Right atrium auricular region (tissue), 2 donors: ENCODE measurements at regions not wholly inside any gene's neighbourhood (a gene's known extent, or its start where the extent isn't known, plus 50 kb on each side); places are given as distances from the start of the nearest gene placed in this dataset.
"Not testable (repeated sequence)": the region's sequence is repeated elsewhere in the genome, so short reads cannot be mapped to it uniquely, and the experiment has no call there.

Source experiments
- DNase-seq: peaks from one replicate; pipeline ENCODE4 v3.0.0-alpha.2; 2019; ENCODE audit warnings: low spot score
- H3K27ac ChIP-seq, 2 donors: fragments of 200-600 bp; sonication (generic); 1 replicate in 1 of 2; 2 replicates in 1 of 2; pipeline ENCODE4 v1.5.1; 2016 to 2019
- H3K27me3 ChIP-seq, 2 donors: fragments of 200-600 bp; sonication (generic); one replicate each; pipeline versions ENCODE4 v1.5.1 to v1.6.0; 2017 to 2019
- H3K36me3 ChIP-seq: fragments of 200-600 bp; sonication (generic); one replicate; pipeline ENCODE4 v1.5.1; 2016
- H3K4me1 ChIP-seq, 2 donors: fragments of 200-600 bp; sonication (generic); one replicate each; pipeline versions ENCODE4 v1.5.1 to v1.6.0; 2017 to 2019
- H3K4me3 ChIP-seq, 2 donors: fragments of 200-600 bp; sonication (generic); 1 replicate in 1 of 2; 2 replicates in 1 of 2; pipeline ENCODE4 v1.5.1; 2017 to 2019; ENCODE audit warnings: mild to moderate bottlenecking in 1 of 2, moderate library complexity in 1 of 2
- H3K9me3 ChIP-seq, 2 donors: fragments of 200-600 bp; sonication (generic); one replicate each; pipeline ENCODE4 v1.5.1; 2019
- TF ChIP-seq, protein P1 (sequence below), 2 donors: fragments of 200-600 bp; sonication (generic); IDR thresholded peaks; one replicate each; pipeline ENCODE4 v1.5.1; 2019; ENCODE audit warnings: antibody characterized with exemption in 2 of 2

DNA sequence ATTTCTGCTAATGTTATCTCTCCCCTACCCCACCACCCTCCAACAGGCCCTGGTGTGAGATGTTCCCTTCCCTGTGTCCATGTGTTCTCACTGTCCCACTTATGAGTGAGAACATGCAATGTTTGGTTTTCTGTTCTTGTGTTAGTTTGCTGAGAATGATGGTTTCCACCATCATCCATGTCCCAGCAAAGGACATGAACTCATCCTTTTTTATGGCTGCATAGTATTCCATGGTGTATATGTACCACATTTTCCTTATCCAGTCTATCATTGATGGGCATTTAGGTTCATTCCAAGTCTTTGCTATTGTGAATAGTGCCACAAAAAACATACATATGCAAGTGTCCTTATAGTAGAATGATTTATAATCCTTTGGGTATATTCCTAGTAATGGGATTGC lies 104.5 kb downstream of the ZNF33B start:
- not testable (repeated sequence) for DNase-seq, H3K4me3 ChIP-seq, H3K27me3 ChIP-seq, H3K36me3 ChIP-seq, H3K4me1 ChIP-seq, H3K27ac ChIP-seq
- H3K9me3 ChIP-seq = peaks cover 5 to 57% of the 10 kb centered on the region in 2 donors

DNA sequence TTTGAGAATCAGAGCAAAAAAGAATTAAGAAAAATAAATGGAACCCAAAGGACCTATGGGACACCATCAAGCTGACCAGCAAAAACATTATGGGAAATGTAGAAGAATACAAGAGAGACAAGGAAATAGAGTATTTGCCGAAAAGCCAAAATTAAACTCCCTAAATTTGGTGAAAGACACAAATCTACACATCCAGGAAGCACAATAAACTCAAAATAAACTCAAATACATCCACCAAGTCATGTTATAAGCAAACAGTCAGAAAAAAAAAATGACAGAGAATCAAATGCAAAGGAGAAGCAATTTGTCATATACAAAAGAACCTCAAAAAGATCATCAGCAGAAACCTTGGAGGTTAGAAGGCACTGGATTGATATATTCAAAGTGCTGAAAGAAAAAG lies 105.4 kb downstream of the ZNF33B start:
- no peak overlapping the region for H3K4me3 ChIP-seq
- H3K27me3 ChIP-seq = no peaks in the 10 kb centered on the region
- peaks cover 5 to 57% of the 10 kb centered on the region in 2 donors for H3K9me3 ChIP-seq
- no peaks in the 10 kb centered on the region for H3K36me3 ChIP-seq
- TF ChIP-seq, protein P1, sequence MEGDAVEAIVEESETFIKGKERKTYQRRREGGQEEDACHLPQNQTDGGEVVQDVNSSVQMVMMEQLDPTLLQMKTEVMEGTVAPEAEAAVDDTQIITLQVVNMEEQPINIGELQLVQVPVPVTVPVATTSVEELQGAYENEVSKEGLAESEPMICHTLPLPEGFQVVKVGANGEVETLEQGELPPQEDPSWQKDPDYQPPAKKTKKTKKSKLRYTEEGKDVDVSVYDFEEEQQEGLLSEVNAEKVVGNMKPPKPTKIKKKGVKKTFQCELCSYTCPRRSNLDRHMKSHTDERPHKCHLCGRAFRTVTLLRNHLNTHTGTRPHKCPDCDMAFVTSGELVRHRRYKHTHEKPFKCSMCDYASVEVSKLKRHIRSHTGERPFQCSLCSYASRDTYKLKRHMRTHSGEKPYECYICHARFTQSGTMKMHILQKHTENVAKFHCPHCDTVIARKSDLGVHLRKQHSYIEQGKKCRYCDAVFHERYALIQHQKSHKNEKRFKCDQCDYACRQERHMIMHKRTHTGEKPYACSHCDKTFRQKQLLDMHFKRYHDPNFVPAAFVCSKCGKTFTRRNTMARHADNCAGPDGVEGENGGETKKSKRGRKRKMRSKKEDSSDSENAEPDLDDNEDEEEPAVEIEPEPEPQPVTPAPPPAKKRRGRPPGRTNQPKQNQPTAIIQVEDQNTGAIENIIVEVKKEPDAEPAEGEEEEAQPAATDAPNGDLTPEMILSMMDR (IDR thresholded peaks at IDR 0.05) = no peak
- no peak overlapping the region for H3K27ac ChIP-seq
- no peak for DNase-seq
- no peaks in the 10 kb centered on the region for H3K4me1 ChIP-seq

DNA sequence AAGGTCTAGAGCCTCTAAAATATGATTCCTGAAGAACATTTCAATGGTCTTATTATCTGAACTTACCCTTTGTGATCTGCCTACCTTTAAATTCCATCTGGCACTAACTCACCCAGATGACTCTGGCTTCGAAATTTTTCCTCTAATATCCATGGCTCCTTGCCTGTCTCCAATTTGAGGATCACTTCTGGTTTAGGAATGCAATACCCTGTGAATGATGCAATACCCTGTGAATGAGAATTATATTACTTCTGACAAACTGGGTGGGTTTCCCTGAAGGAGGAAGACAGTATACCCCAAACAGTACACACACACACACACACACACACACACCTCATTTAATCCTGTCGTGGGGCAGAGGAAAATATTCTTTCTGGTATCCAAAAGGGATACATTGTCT lies 115.3 kb downstream of the ZNF33B start:
- peaks cover 35 to 84% of the 10 kb centered on the region in 2 donors for H3K9me3 ChIP-seq
- no peaks in the 10 kb centered on the region for H3K4me1 ChIP-seq
- TF ChIP-seq, protein P1 (IDR thresholded peaks at IDR 0.05) = no peak
- H3K27ac ChIP-seq = no peak overlapping the region
- H3K36me3 ChIP-seq = peaks cover 59% of the 10 kb centered on the region
- no peaks in the 10 kb centered on the region for H3K27me3 ChIP-seq
- DNase-seq = no peak
- no peak overlapping the region for H3K4me3 ChIP-seq

DNA sequence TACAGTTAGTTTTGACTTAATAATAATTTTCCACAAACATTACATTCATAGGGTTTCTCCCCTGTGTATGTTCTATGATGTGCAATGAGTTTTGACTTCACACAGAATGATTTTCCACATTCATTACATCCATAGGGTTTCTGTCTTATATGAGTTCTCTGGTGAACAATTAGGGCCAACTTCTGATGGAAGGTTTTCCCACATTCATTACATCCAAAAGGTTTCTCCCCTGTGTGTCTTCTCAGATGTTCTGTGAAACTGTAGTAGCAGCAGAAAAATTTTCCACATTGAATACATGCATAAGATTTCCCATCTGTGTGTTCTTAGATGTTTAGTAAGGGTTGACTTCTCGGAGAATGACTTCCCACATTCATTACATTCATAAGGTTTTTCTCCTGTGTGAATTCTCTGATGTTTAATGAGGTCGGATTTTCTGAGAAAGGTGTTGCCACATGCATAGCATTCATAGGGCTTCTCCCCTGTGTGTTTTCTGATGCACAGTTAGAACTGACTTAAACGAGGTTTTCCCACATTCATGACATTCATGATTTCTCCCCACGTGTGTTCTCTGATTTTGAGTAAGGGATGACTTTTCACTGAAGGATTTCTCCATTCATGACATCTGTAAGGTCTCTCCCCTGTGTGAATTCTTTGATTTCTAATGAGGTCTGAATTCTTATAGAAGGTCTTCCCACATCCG lies 118.5 kb downstream of the ZNF33B start:
- H3K4me3 ChIP-seq = no peak overlapping the region
- no peaks in the 10 kb centered on the region for H3K4me1 ChIP-seq
- DNase-seq = no peak
- TF ChIP-seq, protein P1 (IDR thresholded peaks at IDR 0.05) = no peak
- no peak overlapping the region for H3K27ac ChIP-seq
- peaks cover 53% of the 10 kb centered on the region for H3K36me3 ChIP-seq
- no peaks in the 10 kb centered on the region for H3K27me3 ChIP-seq
- H3K9me3 ChIP-seq = peaks cover 55 to 100% of the 10 kb centered on the region in 2 donors

DNA sequence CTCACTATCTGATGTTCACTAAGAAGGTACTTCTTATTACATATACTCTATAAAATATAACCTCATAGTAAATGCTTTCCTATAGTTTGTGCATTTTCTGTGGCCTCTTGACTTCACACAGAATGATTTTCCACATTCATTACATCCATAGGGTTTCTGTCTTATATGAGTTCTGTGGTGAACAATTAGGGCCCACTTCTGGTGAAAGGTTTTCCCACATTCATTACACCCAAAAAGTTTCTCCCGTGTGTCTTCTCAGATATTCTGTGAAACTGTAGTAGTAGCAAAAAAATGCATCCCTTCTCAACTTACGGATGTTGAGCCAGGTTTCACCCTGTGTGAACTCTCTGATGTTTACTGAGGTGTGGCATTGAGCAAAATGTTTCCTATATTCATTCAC lies 119.3 kb downstream of the ZNF33B start:
- Histone ChIP-seq H3K4me3 (no peak overlapping the region), H3K9me3 (peaks cover 59 to 100% of the 10 kb centered on the region in 2 donors), H3K27ac (no peak overlapping the region), H3K4me1 (no peaks in the 10 kb centered on the region), H3K36me3 (peaks cover 46% of the 10 kb centered on the region), H3K27me3 (no peaks in the 10 kb centered on the region)
- no peak for DNase-seq
- TF ChIP-seq, protein P1 (IDR thresholded peaks at IDR 0.05) = no peak

DNA sequence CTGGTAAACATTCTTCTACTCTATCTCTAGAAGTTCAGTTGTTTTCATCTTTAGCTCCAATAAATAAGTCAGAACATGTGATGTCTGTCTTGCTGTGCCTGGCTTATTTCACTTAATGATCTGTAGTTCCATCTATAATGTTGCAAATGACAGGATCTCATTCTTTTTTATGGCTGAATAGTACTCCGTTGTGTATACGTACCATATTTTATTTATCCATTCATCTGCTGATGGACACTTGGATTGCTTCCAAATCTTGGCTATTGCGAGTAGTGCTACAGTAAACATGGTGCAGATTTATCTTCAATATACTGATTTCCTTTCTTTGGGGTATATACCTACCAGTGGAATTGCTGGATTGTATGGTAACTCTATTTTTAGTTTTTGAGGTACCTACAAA lies 124.4 kb downstream of the ZNF33B start:
- no peak overlapping the region for H3K27ac ChIP-seq
- H3K27me3 ChIP-seq = no peaks in the 10 kb centered on the region
- H3K36me3 ChIP-seq = no peaks in the 10 kb centered on the region
- DNase-seq = no peak
- no peak overlapping the region for H3K4me3 ChIP-seq
- TF ChIP-seq, protein P1 (IDR thresholded peaks at IDR 0.05) = no peak
- peaks cover 45 to 84% of the 10 kb centered on the region in 2 donors for H3K9me3 ChIP-seq
- H3K4me1 ChIP-seq = no peaks in the 10 kb centered on the region
